Stomach (tissue), 8 donors: ENCODE measurements at regions not wholly inside any gene's neighbourhood (a gene's known extent, or its start where the extent isn't known, plus 50 kb on each side); places are given as distances from the start of the nearest gene placed in this dataset.

Source experiments
- DNase-seq, 2 donors: peaks; one replicate each; pipeline versions ENCODE4 v3.0.0 to v3.0.0-alpha.2; 2013 to 2019
- H3K27ac ChIP-seq, 5 donors: fragments of 200-600 bp in 4 of 5; sonication (generic) in 4 of 5; one replicate each; pipeline ENCODE4 v1.5.1; 2013 to 2019; ENCODE audit warnings: mild to moderate bottlenecking in 1 of 5, moderate library complexity in 1 of 5
- H3K27me3 ChIP-seq, 3 donors: fragments of 200-600 bp; sonication (generic); one replicate each; pipeline ENCODE4 v1.5.1; 2017 to 2019; ENCODE audit warnings: mixed run types in 1 of 3
- H3K36me3 ChIP-seq, 4 donors: fragments of 200-600 bp; sonication (generic); 1 replicate in 3 of 4; 2 replicates in 1 of 4; pipeline ENCODE4 v1.5.1; 2016 to 2019
- H3K4me1 ChIP-seq, 4 donors: fragments of 200-600 bp; sonication (generic); one replicate each; pipeline ENCODE4 v1.5.1; 2016 to 2019
- H3K4me3 ChIP-seq, 4 donors: fragments of 200-600 bp; sonication (generic) in 3 of 4; one replicate each; pipeline ENCODE4 v1.5.1; 2016 to 2019; ENCODE audit warnings: mild to moderate bottlenecking in 1 of 4
- H3K9me3 ChIP-seq, 4 donors: fragments of 200-600 bp; sonication (generic); one replicate each; pipeline ENCODE4 v1.5.1; 2016 to 2019
- CTCF ChIP-seq, 7 experiments: fragments of 450-650 bp in 4 of 7; fragments of 200-600 bp in 3 of 7; sonication (generic) in 3 of 7; IDR thresholded peaks; one replicate each; pipeline ENCODE4 v1.5.1; 2016 to 2019; ENCODE audit warnings: antibody characterized with exemption in 7 of 7, control low read depth in 2 of 7, mild to moderate bottlenecking in 1 of 7
- EP300 ChIP-seq: sonication (generic); formaldehyde crosslinking; IDR thresholded peaks from one replicate; pipeline ENCODE4 v1.6.1; 2017; ENCODE audit warnings: antibody characterized with exemption
- POLR2A ChIP-seq, 4 donors: fragments of 450-650 bp; IDR thresholded peaks; one replicate each; pipeline ENCODE4 v1.6.1; 2016; ENCODE audit warnings: antibody characterized with exemption in 4 of 4, control low read depth in 2 of 4, mild to moderate bottlenecking in 1 of 4, moderate library complexity in 1 of 4
- POLR2AphosphoS5 ChIP-seq, 3 donors: sonication (generic); formaldehyde crosslinking; IDR thresholded peaks; one replicate each; pipeline ENCODE4 v1.6.1; 2016; ENCODE audit warnings: antibody characterized with exemption in 3 of 3
- WGBS, 5 donors: extraction: QIAGEN DNeasy Blood & Tissue Kit in 3 of 5; methylation state at CpG; one replicate each; pipeline versions ENCODE4 v1.1.5 to v1.1.7; 2013 to 2018; 5-methylcytosine and 5-hydroxymethylcytosine counted together
- intact Hi-C: fragments of 100-400 bp; cut with DNase I; formaldehyde crosslinking; loops from one replicate; pipeline ENCODE4 v1.15.1; 2023; ENCODE audit warnings: low total_unique reads
- donor health status: healthy with polysubstance abuse.
- donor health status: Bipolar disorder and iron deficiency.
- donor health status: healthy.

GRCh38 chr2:2520401-2520811 is 189.3 kb upstream of the MYT1L start:
- Histone ChIP-seq H3K36me3 (no peaks in the 10 kb centered on the region), H3K9me3 (no peaks in the 10 kb centered on the region), H3K4me3 (no peak overlapping the region), H3K27ac (no peak overlapping the region), H3K27me3 (peaks cover 0 to 16% (median 0%) of the 10 kb centered on the region in 3 donors), H3K4me1 (peaks cover 0 to 14% (median 0%) of the 10 kb centered on the region in 4 donors)
- TF ChIP-seq EP300 (no peak), POLR2AphosphoS5 (IDR thresholded peaks at IDR 0.05) (no peak), CTCF (IDR thresholded peaks at IDR 0.05) (no peak), POLR2A (IDR thresholded peaks at IDR 0.05) (no peak)
- 44 to 61% (median 52%) methylated on average over 5 to 10 of the region's 10 CpGs for WGBS, 5 donors
- intact Hi-C loops = no loop called here
- no peak for DNase-seq

- Histone ChIP-seq H3K36me3 (no peaks in the 10 kb centered on the region), H3K27ac (no peak overlapping the region), H3K9me3 (no peaks in the 10 kb centered on the region), H3K27me3 (peaks cover 0 to 16% (median 0%) of the 10 kb centered on the region in 3 donors), H3K4me3 (no peak overlapping the region), H3K4me1 (peaks cover 0 to 14% (median 0%) of the 10 kb centered on the region in 4 donors)
- TF ChIP-seq POLR2A (IDR thresholded peaks at IDR 0.05) (no peak), POLR2AphosphoS5 (IDR thresholded peaks at IDR 0.05) (no peak), EP300 (no peak), CTCF (IDR thresholded peaks at IDR 0.05) (no peak)
- intact Hi-C loops = no loop called here
- WGBS, 5 donors = 25 to 60% (median 56%) methylated on average over 1 of the region's 1 CpG
- no peak for DNase-seq
These were observed 188.3 kb upstream of the MYT1L start for GRCh38 chr2:2519381-2519780.

- Histone ChIP-seq H3K4me3 (no peak overlapping the region), H3K36me3 (no peaks in the 10 kb centered on the region), H3K9me3 (no peaks in the 10 kb centered on the region), H3K4me1 (no peaks in the 10 kb centered on the region), H3K27ac (no peak overlapping the region), H3K27me3 (peaks cover 0 to 16% (median 0%) of the 10 kb centered on the region in 3 donors)
- TF ChIP-seq EP300 (no peak), POLR2AphosphoS5 (IDR thresholded peaks at IDR 0.05) (no peak), CTCF (IDR thresholded peaks at IDR 0.05) (no peak), POLR2A (IDR thresholded peaks at IDR 0.05) (no peak)
- WGBS, 5 donors = 52 to 64% (median 56%) methylated on average over 2 of the region's 2 CpGs
- no peak for DNase-seq
- intact Hi-C loops = no loop called here
These were observed 186.3 kb upstream of the MYT1L start for GRCh38 chr2:2517399-2517798.

- Histone ChIP-seq H3K27me3 (peaks cover 0 to 16% (median 0%) of the 10 kb centered on the region in 3 donors), H3K4me1 (no peaks in the 10 kb centered on the region), H3K27ac (no peak overlapping the region), H3K9me3 (no peaks in the 10 kb centered on the region), H3K36me3 (no peaks in the 10 kb centered on the region), H3K4me3 (no peak overlapping the region)
- 84 to 91% (median 87%) methylated on average over 14 of the region's 14 CpGs for WGBS, 5 donors
- intact Hi-C loops = no loop called here
- TF ChIP-seq POLR2AphosphoS5 (IDR thresholded peaks at IDR 0.05) (no peak), POLR2A (IDR thresholded peaks at IDR 0.05) (no peak), CTCF (IDR thresholded peaks at IDR 0.05) (no peak), EP300 (no peak)
- DNase-seq = no peak
These were observed 185.3 kb upstream of the MYT1L start for GRCh38 chr2:2516386-2516785.
